SK-N-SH (cell line): ENCODE measurements at regions not wholly inside any gene's neighbourhood (a gene's known extent, or its start where the extent isn't known, plus 50 kb on each side); places are given as distances from the start of the nearest gene placed in this dataset.

Experiments
- CTCF ChIA-PET: fragments of 300-600, 350-600 bp; formaldehyde crosslinking; extraction: SDS; loops from one replicate; lab custom pipeline; 2021; lab: Yijun Ruan, JAX
- POLR2A ChIA-PET: fragments of 350-600 bp; sonication (Branson Sonifier 250); formaldehyde crosslinking; extraction: SDS; loops from one replicate; lab custom pipeline; 2020; ENCODE audit warnings: antibody characterized with exemption, inconsistent platforms; lab: Yijun Ruan, JAX
- DNase-seq: peaks from one replicate; pipeline ENCODE4 v3.0.0; 2012
- H2AFZ ChIP-seq: fragments of 200-600 bp; sonication (generic); 2 replicates; pipeline ENCODE4 v1.8.1; 2016; ENCODE audit warnings: antibody characterized with exemption, mild to moderate bottlenecking, low read depth
- H3F3A ChIP-seq: fragments of 200-600 bp; sonication (generic); replicated peaks from 2 replicates; pipeline ENCODE3; 2016; ENCODE audit warnings: antibody characterized with exemption, mild to moderate bottlenecking; ENCODE audit not compliant: insufficient read depth
- H3K27ac ChIP-seq, 2 experiments: fragments of 200-500 bp in 1 of 2; fragments of 200-600 bp in 1 of 2; sonication (Bioruptor generic) in 1 of 2; sonication (generic), shearing (Covaris generic) in 1 of 2; 2 replicates each; pipeline versions ENCODE4 v1.5.1 to v1.6.1; 2014 to 2016; ENCODE audit warnings: low read depth in 2 of 2, inconsistent platforms in 1 of 2, low read length in 1 of 2, mild to moderate bottlenecking in 1 of 2, mixed read lengths in 1 of 2
- H3K27me3 ChIP-seq: fragments of 200-600 bp; sonication (generic), shearing (Covaris generic); 2 replicates; pipeline ENCODE4 v1.6.1; 2016; ENCODE audit warnings: mixed run types; ENCODE audit not compliant: insufficient read depth
- H3K36me3 ChIP-seq, 2 experiments: fragments of 200-500 bp in 1 of 2; fragments of 200-600 bp in 1 of 2; sonication (Bioruptor generic) in 1 of 2; sonication (generic) in 1 of 2; replicated peaks in 1 of 2; 2 replicates each; pipeline versions ENCODE3 to v1.5.1; 2014 to 2016; ENCODE audit warnings: low read length in 1 of 2, mild to moderate bottlenecking in 1 of 2; ENCODE audit not compliant: insufficient read depth in 2 of 2, control insufficient read depth in 1 of 2
- H3K4me1 ChIP-seq, 2 experiments: fragments of 200-500 bp in 1 of 2; fragments of 200-600 bp in 1 of 2; sonication (Bioruptor generic) in 1 of 2; sonication (generic), shearing (Covaris generic) in 1 of 2; 2 replicates each; pipeline versions ENCODE4 v1.5.1 to v1.6.1; 2014 to 2016; ENCODE audit warnings: low read depth in 1 of 2, low read length in 1 of 2, mixed run types in 1 of 2; ENCODE audit not compliant: insufficient read depth in 2 of 2, control insufficient read depth in 1 of 2
- H3K4me2 ChIP-seq: fragments of 200-600 bp; sonication (generic), shearing (Covaris generic); 2 replicates; pipeline ENCODE4 v1.6.1; 2017; ENCODE audit warnings: mixed run types
- H3K4me3 ChIP-seq, 2 experiments: fragments of 200-500 bp in 1 of 2; fragments of 200-600 bp in 1 of 2; sonication (Bioruptor generic) in 1 of 2; sonication (generic), shearing (Covaris generic) in 1 of 2; 2 replicates each; pipeline versions ENCODE4 v1.5.1 to v1.8.1; 2014 to 2016; ENCODE audit warnings: low read depth in 2 of 2, inconsistent platforms in 1 of 2, low read length in 1 of 2, mild to moderate bottlenecking in 1 of 2, mixed read lengths in 1 of 2, moderate library complexity in 1 of 2
- H3K79me2 ChIP-seq: fragments of 200-600 bp; sonication (generic); 2 replicates; pipeline ENCODE4 v1.8.1; 2017; ENCODE audit warnings: mild to moderate bottlenecking; ENCODE audit not compliant: insufficient read depth
- H3K9ac ChIP-seq: fragments of 200-600 bp; sonication (generic); 2 replicates; pipeline ENCODE4 v1.6.1; 2017; ENCODE audit warnings: mixed run types
- H3K9me2 ChIP-seq: fragments of 200-600 bp; sonication (generic); 2 replicates; pipeline ENCODE4 v1.6.1; 2017; ENCODE audit warnings: mixed run types
- H3K9me3 ChIP-seq: fragments of 200-600 bp; sonication (generic); 2 replicates; pipeline ENCODE4 v1.6.1; 2017; ENCODE audit warnings: mixed run types, mild to moderate bottlenecking, moderate library complexity
- H4K20me1 ChIP-seq: fragments of 200-600 bp; sonication (generic); 2 replicates; pipeline ENCODE4 v1.6.1; 2017; ENCODE audit warnings: mild to moderate bottlenecking, mixed run types; ENCODE audit not compliant: insufficient read depth
- CHD2 ChIP-seq: fragments of 150-350 bp; IDR thresholded peaks from 2 replicates; pipeline ENCODE4 v1.6.1; 2018; ENCODE audit warnings: low read length; ENCODE audit not compliant: partially characterized antibody
- CTCF ChIP-seq: fragments of 200-600 bp; sonication (generic); IDR thresholded peaks from 2 replicates; pipeline ENCODE4 v1.6.1; 2017; ENCODE audit warnings: antibody characterized with exemption, mild to moderate bottlenecking, moderate library complexity
- ELF1 ChIP-seq: IDR thresholded peaks from 2 replicates; pipeline ENCODE4 v1.4.0; 2012
- EP300 ChIP-seq, 2 experiments: IDR thresholded peaks; 2 replicates each; pipeline versions ENCODE4 v1.4.0 to v1.6.1; 2012; ENCODE audit warnings: borderline replicate concordance in 1 of 2, low read depth in 1 of 2, low read length in 1 of 2
- FOXM1 ChIP-seq: IDR thresholded peaks from 2 replicates; pipeline ENCODE4 v1.4.0; 2012; ENCODE audit warnings: low read depth, mild to moderate bottlenecking
- JUND ChIP-seq: IDR thresholded peaks from 2 replicates; pipeline ENCODE4 v1.4.0; 2012
- MAX ChIP-seq: IDR thresholded peaks from 2 replicates; pipeline ENCODE4 v1.4.0; 2012; ENCODE audit warnings: low read depth
- MEF2A ChIP-seq: IDR thresholded peaks from 2 replicates; pipeline ENCODE4 v1.4.0; 2012; ENCODE audit warnings: low read depth, borderline replicate concordance
- NRF1 ChIP-seq: IDR thresholded peaks from 2 replicates; pipeline ENCODE4 v1.6.1; 2012; ENCODE audit warnings: low read depth, mild to moderate bottlenecking, low read length
- POLR2AphosphoS5 ChIP-seq: IDR thresholded peaks from 2 replicates; pipeline ENCODE4 v1.6.1; 2012; ENCODE audit warnings: low read depth, low read length
- REST ChIP-seq: IDR thresholded peaks from 2 replicates; pipeline ENCODE4 v1.6.1; 2012; ENCODE audit warnings: mild to moderate bottlenecking, low read depth, low read length, moderate library complexity
- RXRA ChIP-seq: IDR thresholded peaks from 2 replicates; pipeline ENCODE4 v1.4.0; 2012; ENCODE audit warnings: low read depth, mild to moderate bottlenecking, borderline replicate concordance
- TAF1 ChIP-seq: IDR thresholded peaks from 2 replicates; pipeline ENCODE4 v1.6.1; 2012; ENCODE audit warnings: low read depth, mild to moderate bottlenecking, low read length, moderate library complexity, borderline replicate concordance
- USF1 ChIP-seq: IDR thresholded peaks from 2 replicates; pipeline ENCODE4 v1.4.0; 2012; ENCODE audit warnings: low read depth, borderline replicate concordance
- USF2 ChIP-seq: fragments of 150-350 bp; IDR thresholded peaks from 2 replicates; pipeline ENCODE4 v1.6.1; 2017; ENCODE audit warnings: antibody characterized with exemption, low read length, low read depth, borderline replicate concordance
- YY1 ChIP-seq: IDR thresholded peaks from 2 replicates; pipeline ENCODE4 v1.4.0; 2012; ENCODE audit warnings: low read depth, mild to moderate bottlenecking
- WGBS: methylation state at CpG from one replicate; pipeline ENCODE4 v1.1.6; 2017; ENCODE audit warnings: low lambda C conversion rate; 5-methylcytosine and 5-hydroxymethylcytosine counted together

GRCh38 chr12:130263025-130263424, 74.7 kb upstream of the PIWIL1 start:
- no peaks in the 10 kb centered on the region for H4K20me1 ChIP-seq
- H3K9ac ChIP-seq, result no peak overlapping the region
- no peak overlapping the region for H3K4me3 ChIP-seq
- H2AFZ ChIP-seq, result no peak overlapping the region
- H3K4me1 ChIP-seq, result no peaks in the 10 kb centered on the region
- no peak overlapping the region for H3K4me2 ChIP-seq
- 49% methylated on average over 5 of the region's 5 CpGs for WGBS
- H3K36me3 ChIP-seq, result no peaks in the 10 kb centered on the region
- CTCF ChIA-PET, result no interaction called here
- no peak for TF ChIP-seq JUND
- TF ChIP-seq CHD2, result no peak
- no peak for TF ChIP-seq REST
- TF ChIP-seq ELF1, result no peak
- no peak for TF ChIP-seq TAF1
- H3K9me2 ChIP-seq, result no peaks in the 10 kb centered on the region
- no peaks in the 10 kb centered on the region for H3K27me3 ChIP-seq
- DNase-seq, result no peak
- no peak overlapping the region for H3K27ac ChIP-seq
- no peaks in the 10 kb centered on the region for H3K9me3 ChIP-seq
- POLR2A ChIA-PET, result no interaction called here
- no peaks in the 10 kb centered on the region for H3F3A ChIP-seq
- H3K79me2 ChIP-seq, result no peaks in the 10 kb centered on the region

GRCh38 chr12:130263996-130264395, 73.7 kb upstream of the PIWIL1 start:
- no peaks in the 10 kb centered on the region for H3K9me3 ChIP-seq
- DNase-seq, result no peak
- no peaks in the 10 kb centered on the region for H3F3A ChIP-seq
- no peak overlapping the region for H3K4me2 ChIP-seq
- H3K9ac ChIP-seq, result no peak overlapping the region
- WGBS, result 32% methylated on average over 7 of the region's 7 CpGs
- no peaks in the 10 kb centered on the region for H3K9me2 ChIP-seq
- no peaks in the 10 kb centered on the region for H4K20me1 ChIP-seq
- H3K79me2 ChIP-seq, result no peaks in the 10 kb centered on the region
- ChIA-PET POLR2A (no interaction called here), CTCF (interaction anchor here (0.8 to 1.4 kb wide), 3 partner anchors 16 to 23 kb away, joined by 3 to 4 read pairs (median 3); no protein-coding TSS in a partner anchor)
- no peaks in the 10 kb centered on the region for H3K36me3 ChIP-seq
- no peaks in the 10 kb centered on the region for H3K4me1 ChIP-seq
- no peak overlapping the region for H2AFZ ChIP-seq
- H3K27ac ChIP-seq, result no peak overlapping the region
- TF ChIP-seq REST (no peak), YY1 (no peak), TAF1 (no peak), JUND (no peak), CTCF (no peak), FOXM1 (no peak), MEF2A (no peak), POLR2AphosphoS5 (no peak), RXRA (no peak), USF2 (no peak), ELF1 (no peak), MAX (no peak), NRF1 (no peak), USF1 (no peak), EP300 (IDR thresholded peaks at IDR 0.05; ENCODE audit: borderline replicate concordance in 1 of 2, low read depth in 1 of 2, low read length in 1 of 2) (no peak)
- no peaks in the 10 kb centered on the region for H3K27me3 ChIP-seq
- no peak overlapping the region for H3K4me3 ChIP-seq
